GM23338 (cell line): ENCODE measurements at regions not wholly inside any gene's neighbourhood (a gene's known extent, or its start where the extent isn't known, plus 50 kb on each side); places are given as distances from the start of the nearest gene placed in this dataset.

Experiments
- ATAC-seq: fragments of 200-7000 bp; cut with Tn5 transposase; 3 replicates; pipeline ENCODE4 v1.9.1; 2020
- DNase-seq: peaks from one replicate; pipeline ENCODE4 v3.0.0-alpha.2; 2015; ENCODE audit warnings: low spot score
- H2AFZ ChIP-seq: fragments of 200-600 bp; sonication (generic); 2 replicates; pipeline ENCODE4 v1.8.0; 2016; ENCODE audit warnings: antibody characterized with exemption, mild to moderate bottlenecking, moderate library complexity
- H3F3A ChIP-seq: fragments of 200-600 bp; sonication (generic); replicated peaks from 2 replicates; pipeline ENCODE4 v1.8.0; 2017; ENCODE audit warnings: antibody characterized with exemption, mixed run types, low read depth
- H3K27ac ChIP-seq: fragments of 200-600 bp; sonication (generic); 2 replicates; pipeline ENCODE4 v1.6.1; 2016; ENCODE audit warnings: low read depth
- H3K27me3 ChIP-seq: fragments of 200-600 bp; sonication (generic); 2 replicates; pipeline ENCODE4 v1.8.0; 2016; ENCODE audit warnings: mild to moderate bottlenecking, mixed run types, moderate library complexity; ENCODE audit not compliant: insufficient read depth
- H3K36me3 ChIP-seq: fragments of 200-600 bp; sonication (generic); 2 replicates; pipeline ENCODE4 v1.8.0; 2016; ENCODE audit warnings: mild to moderate bottlenecking; ENCODE audit not compliant: insufficient read depth
- H3K4me1 ChIP-seq: fragments of 200-600 bp; sonication (generic); 2 replicates; pipeline ENCODE4 v1.8.0; 2016; ENCODE audit warnings: mild to moderate bottlenecking, moderate library complexity; ENCODE audit not compliant: insufficient read depth
- H3K4me2 ChIP-seq: fragments of 200-600 bp; sonication (generic); 2 replicates; pipeline ENCODE4 v1.7.1; 2017; ENCODE audit warnings: mixed run types
- H3K4me3 ChIP-seq: fragments of 200-600 bp; sonication (generic); 2 replicates; pipeline ENCODE4 v1.6.1; 2016; ENCODE audit warnings: mixed run types
- H3K79me2 ChIP-seq: fragments of 200-600 bp; sonication (generic); replicated peaks from 2 replicates; pipeline ENCODE4 v1.8.0; 2017; ENCODE audit warnings: mild to moderate bottlenecking; ENCODE audit not compliant: insufficient read depth
- H3K9me2 ChIP-seq: fragments of 200-600 bp; sonication (generic); 2 replicates; pipeline ENCODE4 v1.8.0; 2017; ENCODE audit not compliant: insufficient read depth
- H4K20me1 ChIP-seq: fragments of 200-600 bp; sonication (generic); replicated peaks from 2 replicates; pipeline ENCODE4 v1.8.0; 2017; ENCODE audit warnings: mild to moderate bottlenecking; ENCODE audit not compliant: insufficient read depth
- H3K27ac Mint-ChIP-seq: 2 replicates; pipeline ENCODE4 v1.8.0; 2020; ENCODE audit warnings: inconsistent platforms, mild to moderate bottlenecking, moderate library complexity, mixed read lengths
- H3K27me3 Mint-ChIP-seq: 3 replicates; pipeline ENCODE4 v1.8.0; 2022; ENCODE audit warnings: low read depth, mild to moderate bottlenecking, moderate library complexity, mixed read lengths, inconsistent platforms; ENCODE audit not compliant: insufficient read depth, poor library complexity
- H3K36me3 Mint-ChIP-seq: 3 replicates; pipeline ENCODE4 v1.8.0; 2021; ENCODE audit warnings: low read depth, mild to moderate bottlenecking, inconsistent platforms, moderate library complexity, mixed read lengths
- H3K4me1 Mint-ChIP-seq: 3 replicates; pipeline ENCODE4 v1.8.0; 2020; ENCODE audit warnings: mild to moderate bottlenecking, inconsistent platforms, mixed read lengths
- H3K4me3 Mint-ChIP-seq: 3 replicates; pipeline ENCODE4 v1.8.0; 2021; ENCODE audit warnings: moderate library complexity, mild to moderate bottlenecking, inconsistent platforms, mixed read lengths
- H3K9me3 Mint-ChIP-seq: 3 replicates; pipeline ENCODE4 v1.8.0; 2020; ENCODE audit warnings: moderate library complexity, mild to moderate bottlenecking, inconsistent platforms, mixed read lengths
- CREB1 ChIP-seq: fragments of 250-450 bp; sonication (Bioruptor Pico); IDR thresholded peaks from 2 replicates; pipeline ENCODE4 v1.5.0; 2020; ENCODE audit warnings: low read depth, mild to moderate bottlenecking, moderate library complexity
- EZH2 ChIP-seq: fragments of 200-600 bp; sonication (generic); IDR thresholded peaks from one replicate; pipeline ENCODE4 v1.8.0; 2017; ENCODE audit warnings: antibody characterized with exemption, mild to moderate bottlenecking, low read depth; ENCODE audit not compliant: unreplicated experiment
- EZH2phosphoT487 ChIP-seq: fragments of 200-600 bp; sonication (generic); IDR thresholded peaks from one replicate; pipeline ENCODE4 v1.8.1; 2018; ENCODE audit warnings: antibody characterized with exemption; ENCODE audit not compliant: unreplicated experiment
- JUNB ChIP-seq: IDR thresholded peaks from one replicate; pipeline ENCODE4 v1.6.1; 2016; ENCODE audit warnings: antibody characterized with exemption; ENCODE audit not compliant: unreplicated experiment
- NANOG ChIP-seq: IDR thresholded peaks from 2 replicates; pipeline ENCODE4 v1.6.1; 2016; ENCODE audit warnings: antibody characterized with exemption, borderline replicate concordance
- POLR2AphosphoS5 ChIP-seq: IDR thresholded peaks from 2 replicates; pipeline ENCODE4 v1.6.1; 2016; ENCODE audit warnings: antibody characterized with exemption, low read depth
- STAT1 ChIP-seq: IDR thresholded peaks from one replicate; pipeline ENCODE4 v1.6.1; 2016; ENCODE audit warnings: antibody characterized with exemption; ENCODE audit not compliant: unreplicated experiment
- ZNF114 ChIP-seq: fragments of 250-450 bp; sonication (Bioruptor Pico); IDR thresholded peaks from 2 replicates; pipeline ENCODE4 v1.5.0; 2020; ENCODE audit warnings: mild to moderate bottlenecking, moderate library complexity
- ZNF331 ChIP-seq: fragments of 250-450 bp; sonication (Bioruptor Pico); IDR thresholded peaks from 2 replicates; pipeline ENCODE4 v1.5.0; 2020; ENCODE audit warnings: low read depth, mild to moderate bottlenecking, moderate library complexity
- TF ChIP-seq, protein P1 (sequence below): fragments of 250-450 bp; sonication (Bioruptor Pico); IDR thresholded peaks from 2 replicates; pipeline ENCODE4 v1.5.0; 2020; ENCODE audit warnings: mild to moderate bottlenecking, moderate library complexity
- TF ChIP-seq, protein P2 (sequence below): IDR thresholded peaks from one replicate; pipeline ENCODE4 v1.6.1; 2018; ENCODE audit warnings: antibody characterized with exemption; ENCODE audit not compliant: unreplicated experiment
- TF ChIP-seq, protein P3 (sequence below), 2 experiments: fragments of 200-600 bp in 1 of 2; sonication (generic) in 1 of 2; conservative IDR thresholded peaks; 2 replicates each; pipeline versions ENCODE4 v1.5.1 to v1.6.1; 2016 to 2017; ENCODE audit warnings: antibody characterized with exemption in 2 of 2, low read depth in 2 of 2, mild to moderate bottlenecking in 2 of 2, moderate library complexity in 1 of 2
- TF ChIP-seq, protein P4 (sequence below): IDR thresholded peaks from 2 replicates; pipeline ENCODE4 v1.6.1; 2016; ENCODE audit warnings: antibody characterized with exemption

DNA sequence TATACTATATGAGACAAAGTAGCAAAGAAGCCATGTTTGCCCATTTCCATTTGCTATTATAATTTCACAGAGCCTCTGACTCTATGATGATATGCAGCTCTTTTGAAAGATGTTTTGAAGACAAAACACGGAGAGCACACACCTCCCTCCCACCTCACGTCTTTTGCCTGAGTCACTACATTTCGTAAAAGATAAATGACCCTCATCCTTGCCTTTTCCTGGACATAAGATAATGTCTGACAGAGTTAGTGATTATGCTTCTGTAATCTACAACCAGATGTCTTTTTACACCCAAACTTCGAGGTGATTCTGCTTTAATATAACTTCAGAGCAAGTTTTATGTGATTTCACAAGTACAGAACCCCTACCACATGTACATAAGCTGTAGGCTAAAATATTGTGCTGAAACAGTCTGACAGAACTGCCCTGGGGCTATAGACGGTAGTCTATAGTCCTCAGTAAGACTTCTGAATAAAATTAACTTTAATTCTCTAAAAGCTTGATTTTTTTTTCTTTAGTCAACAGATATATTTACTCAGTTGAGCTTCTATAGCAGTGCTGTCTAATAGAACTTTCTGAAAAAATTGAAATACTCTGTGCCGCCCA is 99.9 kb downstream of the CD200R1L start:
- Mint-ChIP-seq H3K36me3 (no peaks in the 10 kb centered on the region), H3K4me1 (peaks cover 27% of the 10 kb centered on the region), H3K4me3 (no peak overlapping the region), H3K27me3 (peaks cover 4% of the 10 kb centered on the region), H3K27ac (no peak overlapping the region), H3K9me3 (no peaks in the 10 kb centered on the region)
- H3K4me2 ChIP-seq = no peak overlapping the region
- no peak overlapping the region for H3K4me3 ChIP-seq
- DNase-seq (no peak), ATAC-seq (no peak)
- H3F3A ChIP-seq = no peaks in the 10 kb centered on the region
- H3K79me2 ChIP-seq = no peaks in the 10 kb centered on the region
- no peak overlapping the region for H2AFZ ChIP-seq
- no peaks in the 10 kb centered on the region for H4K20me1 ChIP-seq
- no peaks in the 10 kb centered on the region for H3K9me2 ChIP-seq
- H3K27me3 ChIP-seq = no peaks in the 10 kb centered on the region
- no peaks in the 10 kb centered on the region for H3K36me3 ChIP-seq
- H3K27ac ChIP-seq = no peak overlapping the region
- H3K4me1 ChIP-seq = peaks cover 6% of the 10 kb centered on the region; the same call in 1 of the 2 replicates
- TF ChIP-seq JUNB (no peak), NANOG (no peak), ZNF331 (CRISPR knock-in tag) (no peak), STAT1 (no peak), CREB1 (CRISPR knock-in tag) (no peak), EZH2phosphoT487 (no peak), POLR2AphosphoS5 (no peak), EZH2 (no peak), ZNF114 (CRISPR knock-in tag) (no peak)
- TF ChIP-seq, protein P1, sequence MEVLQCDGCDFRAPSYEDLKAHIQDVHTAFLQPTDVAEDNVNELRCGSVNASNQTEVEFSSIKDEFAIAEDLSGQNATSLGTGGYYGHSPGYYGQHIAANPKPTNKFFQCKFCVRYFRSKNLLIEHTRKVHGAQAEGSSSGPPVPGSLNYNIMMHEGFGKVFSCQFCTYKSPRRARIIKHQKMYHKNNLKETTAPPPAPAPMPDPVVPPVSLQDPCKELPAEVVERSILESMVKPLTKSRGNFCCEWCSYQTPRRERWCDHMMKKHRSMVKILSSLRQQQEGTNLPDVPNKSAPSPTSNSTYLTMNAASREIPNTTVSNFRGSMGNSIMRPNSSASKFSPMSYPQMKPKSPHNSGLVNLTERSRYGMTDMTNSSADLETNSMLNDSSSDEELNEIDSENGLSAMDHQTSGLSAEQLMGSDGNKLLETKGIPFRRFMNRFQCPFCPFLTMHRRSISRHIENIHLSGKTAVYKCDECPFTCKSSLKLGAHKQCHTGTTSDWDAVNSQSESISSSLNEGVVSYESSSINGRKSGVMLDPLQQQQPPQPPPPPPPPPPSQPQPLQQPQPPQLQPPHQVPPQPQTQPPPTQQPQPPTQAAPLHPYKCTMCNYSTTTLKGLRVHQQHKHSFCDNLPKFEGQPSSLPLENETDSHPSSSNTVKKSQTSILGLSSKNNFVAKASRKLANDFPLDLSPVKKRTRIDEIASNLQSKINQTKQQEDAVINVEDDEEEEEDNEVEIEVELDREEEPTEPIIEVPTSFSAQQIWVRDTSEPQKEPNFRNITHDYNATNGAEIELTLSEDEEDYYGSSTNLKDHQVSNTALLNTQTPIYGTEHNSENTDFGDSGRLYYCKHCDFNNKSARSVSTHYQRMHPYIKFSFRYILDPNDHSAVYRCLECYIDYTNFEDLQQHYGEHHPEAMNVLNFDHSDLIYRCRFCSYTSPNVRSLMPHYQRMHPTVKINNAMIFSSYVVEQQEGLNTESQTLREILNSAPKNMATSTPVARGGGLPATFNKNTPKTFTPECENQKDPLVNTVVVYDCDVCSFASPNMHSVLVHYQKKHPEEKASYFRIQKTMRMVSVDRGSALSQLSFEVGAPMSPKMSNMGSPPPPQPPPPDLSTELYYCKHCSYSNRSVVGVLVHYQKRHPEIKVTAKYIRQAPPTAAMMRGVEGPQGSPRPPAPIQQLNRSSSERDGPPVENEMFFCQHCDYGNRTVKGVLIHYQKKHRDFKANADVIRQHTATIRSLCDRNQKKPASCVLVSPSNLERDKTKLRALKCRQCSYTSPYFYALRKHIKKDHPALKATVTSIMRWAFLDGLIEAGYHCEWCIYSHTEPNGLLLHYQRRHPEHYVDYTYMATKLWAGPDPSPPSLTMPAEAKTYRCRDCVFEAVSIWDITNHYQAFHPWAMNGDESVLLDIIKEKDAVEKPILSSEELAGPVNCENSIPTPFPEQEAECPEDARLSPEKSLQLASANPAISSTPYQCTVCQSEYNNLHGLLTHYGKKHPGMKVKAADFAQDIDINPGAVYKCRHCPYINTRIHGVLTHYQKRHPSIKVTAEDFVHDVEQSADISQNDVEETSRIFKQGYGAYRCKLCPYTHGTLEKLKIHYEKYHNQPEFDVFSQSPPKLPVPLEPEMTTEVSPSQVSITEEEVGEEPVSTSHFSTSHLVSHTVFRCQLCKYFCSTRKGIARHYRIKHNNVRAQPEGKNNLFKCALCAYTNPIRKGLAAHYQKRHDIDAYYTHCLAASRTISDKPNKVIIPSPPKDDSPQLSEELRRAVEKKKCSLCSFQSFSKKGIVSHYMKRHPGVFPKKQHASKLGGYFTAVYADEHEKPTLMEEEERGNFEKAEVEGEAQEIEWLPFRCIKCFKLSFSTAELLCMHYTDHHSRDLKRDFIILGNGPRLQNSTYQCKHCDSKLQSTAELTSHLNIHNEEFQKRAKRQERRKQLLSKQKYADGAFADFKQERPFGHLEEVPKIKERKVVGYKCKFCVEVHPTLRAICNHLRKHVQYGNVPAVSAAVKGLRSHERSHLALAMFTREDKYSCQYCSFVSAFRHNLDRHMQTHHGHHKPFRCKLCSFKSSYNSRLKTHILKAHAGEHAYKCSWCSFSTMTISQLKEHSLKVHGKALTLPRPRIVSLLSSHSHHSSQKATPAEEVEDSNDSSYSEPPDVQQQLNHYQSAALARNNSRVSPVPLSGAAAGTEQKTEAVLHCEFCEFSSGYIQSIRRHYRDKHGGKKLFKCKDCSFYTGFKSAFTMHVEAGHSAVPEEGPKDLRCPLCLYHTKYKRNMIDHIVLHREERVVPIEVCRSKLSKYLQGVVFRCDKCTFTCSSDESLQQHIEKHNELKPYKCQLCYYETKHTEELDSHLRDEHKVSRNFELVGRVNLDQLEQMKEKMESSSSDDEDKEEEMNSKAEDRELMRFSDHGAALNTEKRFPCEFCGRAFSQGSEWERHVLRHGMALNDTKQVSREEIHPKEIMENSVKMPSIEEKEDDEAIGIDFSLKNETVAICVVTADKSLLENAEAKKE (CRISPR knock-in tag) = no peak
- TF ChIP-seq, protein P2, sequence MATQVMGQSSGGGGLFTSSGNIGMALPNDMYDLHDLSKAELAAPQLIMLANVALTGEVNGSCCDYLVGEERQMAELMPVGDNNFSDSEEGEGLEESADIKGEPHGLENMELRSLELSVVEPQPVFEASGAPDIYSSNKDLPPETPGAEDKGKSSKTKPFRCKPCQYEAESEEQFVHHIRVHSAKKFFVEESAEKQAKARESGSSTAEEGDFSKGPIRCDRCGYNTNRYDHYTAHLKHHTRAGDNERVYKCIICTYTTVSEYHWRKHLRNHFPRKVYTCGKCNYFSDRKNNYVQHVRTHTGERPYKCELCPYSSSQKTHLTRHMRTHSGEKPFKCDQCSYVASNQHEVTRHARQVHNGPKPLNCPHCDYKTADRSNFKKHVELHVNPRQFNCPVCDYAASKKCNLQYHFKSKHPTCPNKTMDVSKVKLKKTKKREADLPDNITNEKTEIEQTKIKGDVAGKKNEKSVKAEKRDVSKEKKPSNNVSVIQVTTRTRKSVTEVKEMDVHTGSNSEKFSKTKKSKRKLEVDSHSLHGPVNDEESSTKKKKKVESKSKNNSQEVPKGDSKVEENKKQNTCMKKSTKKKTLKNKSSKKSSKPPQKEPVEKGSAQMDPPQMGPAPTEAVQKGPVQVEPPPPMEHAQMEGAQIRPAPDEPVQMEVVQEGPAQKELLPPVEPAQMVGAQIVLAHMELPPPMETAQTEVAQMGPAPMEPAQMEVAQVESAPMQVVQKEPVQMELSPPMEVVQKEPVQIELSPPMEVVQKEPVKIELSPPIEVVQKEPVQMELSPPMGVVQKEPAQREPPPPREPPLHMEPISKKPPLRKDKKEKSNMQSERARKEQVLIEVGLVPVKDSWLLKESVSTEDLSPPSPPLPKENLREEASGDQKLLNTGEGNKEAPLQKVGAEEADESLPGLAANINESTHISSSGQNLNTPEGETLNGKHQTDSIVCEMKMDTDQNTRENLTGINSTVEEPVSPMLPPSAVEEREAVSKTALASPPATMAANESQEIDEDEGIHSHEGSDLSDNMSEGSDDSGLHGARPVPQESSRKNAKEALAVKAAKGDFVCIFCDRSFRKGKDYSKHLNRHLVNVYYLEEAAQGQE = no peak
- TF ChIP-seq, protein P3, sequence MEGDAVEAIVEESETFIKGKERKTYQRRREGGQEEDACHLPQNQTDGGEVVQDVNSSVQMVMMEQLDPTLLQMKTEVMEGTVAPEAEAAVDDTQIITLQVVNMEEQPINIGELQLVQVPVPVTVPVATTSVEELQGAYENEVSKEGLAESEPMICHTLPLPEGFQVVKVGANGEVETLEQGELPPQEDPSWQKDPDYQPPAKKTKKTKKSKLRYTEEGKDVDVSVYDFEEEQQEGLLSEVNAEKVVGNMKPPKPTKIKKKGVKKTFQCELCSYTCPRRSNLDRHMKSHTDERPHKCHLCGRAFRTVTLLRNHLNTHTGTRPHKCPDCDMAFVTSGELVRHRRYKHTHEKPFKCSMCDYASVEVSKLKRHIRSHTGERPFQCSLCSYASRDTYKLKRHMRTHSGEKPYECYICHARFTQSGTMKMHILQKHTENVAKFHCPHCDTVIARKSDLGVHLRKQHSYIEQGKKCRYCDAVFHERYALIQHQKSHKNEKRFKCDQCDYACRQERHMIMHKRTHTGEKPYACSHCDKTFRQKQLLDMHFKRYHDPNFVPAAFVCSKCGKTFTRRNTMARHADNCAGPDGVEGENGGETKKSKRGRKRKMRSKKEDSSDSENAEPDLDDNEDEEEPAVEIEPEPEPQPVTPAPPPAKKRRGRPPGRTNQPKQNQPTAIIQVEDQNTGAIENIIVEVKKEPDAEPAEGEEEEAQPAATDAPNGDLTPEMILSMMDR (conservative IDR thresholded peaks at IDR 0.05; ENCODE audit: low read depth in 2 of 2) = no peak
- TF ChIP-seq, protein P4, sequence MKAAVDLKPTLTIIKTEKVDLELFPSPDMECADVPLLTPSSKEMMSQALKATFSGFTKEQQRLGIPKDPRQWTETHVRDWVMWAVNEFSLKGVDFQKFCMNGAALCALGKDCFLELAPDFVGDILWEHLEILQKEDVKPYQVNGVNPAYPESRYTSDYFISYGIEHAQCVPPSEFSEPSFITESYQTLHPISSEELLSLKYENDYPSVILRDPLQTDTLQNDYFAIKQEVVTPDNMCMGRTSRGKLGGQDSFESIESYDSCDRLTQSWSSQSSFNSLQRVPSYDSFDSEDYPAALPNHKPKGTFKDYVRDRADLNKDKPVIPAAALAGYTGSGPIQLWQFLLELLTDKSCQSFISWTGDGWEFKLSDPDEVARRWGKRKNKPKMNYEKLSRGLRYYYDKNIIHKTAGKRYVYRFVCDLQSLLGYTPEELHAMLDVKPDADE = no peak
